ENCODE measurements at regions not wholly inside any gene's neighbourhood (a gene's known extent, or its start where the extent isn't known, plus 50 kb on each side); places are given as distances from the start of the nearest gene placed in this dataset.
"Not testable (repeated sequence)": the region's sequence is repeated elsewhere in the genome, so short reads cannot be mapped to it uniquely, and the experiment has no call there.

DNA sequence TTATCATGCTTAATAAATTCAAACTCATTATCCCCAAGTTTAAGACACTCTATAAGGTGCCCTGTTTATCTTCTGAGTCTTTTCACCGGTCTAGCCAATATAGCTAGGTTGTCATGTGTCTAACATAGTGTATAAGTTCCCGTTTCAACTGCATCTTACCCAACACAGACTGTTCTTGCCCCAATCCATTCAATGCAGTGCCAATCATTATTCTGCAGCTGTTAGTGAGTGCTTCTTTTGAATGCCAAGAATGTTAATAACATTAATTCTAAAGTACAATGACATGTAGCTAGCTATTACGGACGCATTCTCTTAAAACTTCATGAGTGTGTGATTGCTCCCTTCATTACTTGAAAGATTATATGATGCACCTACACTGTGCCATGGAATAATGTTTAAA is 646.4 kb upstream of the NR2F2 start:
- Mint-ChIP-seq H3K9me3 (no peaks in the 10 kb centered on the region), H3K36me3 (ENCODE audit: low read depth) (no peaks in the 10 kb centered on the region)
- no peak for DNase-seq

GRCh38 chr15:95684693-95685115 is 645.8 kb upstream of the NR2F2 start:
- no peak for DNase-seq
- Mint-ChIP-seq H3K27me3 (peaks cover 6% of the 10 kb centered on the region), H3K36me3 (ENCODE audit: low read depth) (no peaks in the 10 kb centered on the region), H3K27ac (no peak overlapping the region), H3K9me3 (no peaks in the 10 kb centered on the region), H3K4me3 (no peak overlapping the region), H3K4me1 (ENCODE audit: low read depth) (no peaks in the 10 kb centered on the region)

More for the DNA sequence above, 646.4 kb upstream of the NR2F2 start:
- H3K4me1 Mint-ChIP-seq (ENCODE audit: low read depth) = no peaks in the 10 kb centered on the region
- H3K27ac Mint-ChIP-seq = no peak overlapping the region
- H3K27me3 Mint-ChIP-seq = peaks cover 6% of the 10 kb centered on the region
- H3K4me3 Mint-ChIP-seq = no peak overlapping the region

DNA sequence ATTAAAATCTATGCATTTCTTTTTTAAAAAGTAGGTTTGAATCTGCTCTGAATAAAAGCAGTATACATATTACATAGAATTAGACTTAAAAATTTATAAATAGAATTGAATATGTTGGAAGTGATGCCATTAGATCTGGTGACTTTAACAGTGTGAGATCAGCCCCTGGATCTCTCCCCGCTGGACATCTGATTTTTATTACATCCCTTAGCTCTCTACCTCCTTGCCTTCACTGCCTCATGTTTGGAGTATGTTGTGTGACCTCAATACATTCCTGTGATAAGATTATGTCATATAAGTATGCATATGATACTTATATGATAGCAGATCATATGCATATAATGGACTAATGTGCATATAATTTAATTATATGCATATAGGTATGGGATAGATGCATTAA is 643.4 kb upstream of the NR2F2 start:
- no peak overlapping the region for H3K27ac Mint-ChIP-seq
- no peak overlapping the region for H3K4me3 Mint-ChIP-seq
- no peaks in the 10 kb centered on the region for H3K36me3 Mint-ChIP-seq (ENCODE audit: low read depth)
- no peaks in the 10 kb centered on the region for H3K27me3 Mint-ChIP-seq
- H3K9me3 Mint-ChIP-seq = no peaks in the 10 kb centered on the region
- H3K4me1 Mint-ChIP-seq (ENCODE audit: low read depth) = no peaks in the 10 kb centered on the region
- DNase-seq = no peak

DNA sequence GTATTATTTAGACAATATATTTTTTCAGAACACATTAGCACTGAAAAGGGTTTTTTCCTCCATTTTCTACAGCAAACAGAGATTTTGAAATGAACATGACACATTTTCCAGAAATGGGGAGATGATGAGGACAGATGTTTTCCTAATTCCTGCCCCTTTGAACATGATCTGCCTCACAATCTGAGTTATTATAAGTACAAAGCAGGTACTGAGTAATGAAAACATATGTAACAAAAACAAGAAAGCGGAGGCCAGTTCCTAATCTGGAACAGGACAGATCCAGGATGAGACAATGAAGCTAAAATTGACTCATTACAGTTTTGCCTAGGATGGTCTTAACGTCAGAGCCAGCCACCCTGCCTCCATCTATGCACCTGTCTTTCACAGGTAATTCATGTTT is 642.8 kb upstream of the NR2F2 start:
- H3K36me3 Mint-ChIP-seq (ENCODE audit: low read depth) = no peaks in the 10 kb centered on the region
- H3K4me3 Mint-ChIP-seq = no peak overlapping the region
- H3K4me1 Mint-ChIP-seq (ENCODE audit: low read depth) = no peaks in the 10 kb centered on the region
- H3K9me3 Mint-ChIP-seq = peaks cover 4% of the 10 kb centered on the region
- H3K27me3 Mint-ChIP-seq = no peaks in the 10 kb centered on the region
- no peak overlapping the region for H3K27ac Mint-ChIP-seq
- DNase-seq = no peak

- H3K4me3 Mint-ChIP-seq = no peak overlapping the region
- no peak overlapping the region for H3K27ac Mint-ChIP-seq
- peaks cover 26% of the 10 kb centered on the region for H3K9me3 Mint-ChIP-seq
- H3K36me3 Mint-ChIP-seq (ENCODE audit: low read depth) = no peaks in the 10 kb centered on the region
- H3K27me3 Mint-ChIP-seq = no peaks in the 10 kb centered on the region
- no peaks in the 10 kb centered on the region for H3K4me1 Mint-ChIP-seq (ENCODE audit: low read depth)
- no peak for DNase-seq
Observed at GRCh38 chr15:95690631-95691340, 639.7 kb upstream of the NR2F2 start.

- DNase-seq = no peak
- H3K27ac Mint-ChIP-seq = no peak overlapping the region
- H3K36me3 Mint-ChIP-seq (ENCODE audit: low read depth) = no peaks in the 10 kb centered on the region
- H3K9me3 Mint-ChIP-seq = peaks cover 29% of the 10 kb centered on the region
- H3K4me3 Mint-ChIP-seq = no peak overlapping the region
- H3K4me1 Mint-ChIP-seq (ENCODE audit: low read depth) = no peaks in the 10 kb centered on the region
- peaks cover 6% of the 10 kb centered on the region for H3K27me3 Mint-ChIP-seq
Observed at GRCh38 chr15:95693917-95694316, 636.6 kb upstream of the NR2F2 start.

DNA sequence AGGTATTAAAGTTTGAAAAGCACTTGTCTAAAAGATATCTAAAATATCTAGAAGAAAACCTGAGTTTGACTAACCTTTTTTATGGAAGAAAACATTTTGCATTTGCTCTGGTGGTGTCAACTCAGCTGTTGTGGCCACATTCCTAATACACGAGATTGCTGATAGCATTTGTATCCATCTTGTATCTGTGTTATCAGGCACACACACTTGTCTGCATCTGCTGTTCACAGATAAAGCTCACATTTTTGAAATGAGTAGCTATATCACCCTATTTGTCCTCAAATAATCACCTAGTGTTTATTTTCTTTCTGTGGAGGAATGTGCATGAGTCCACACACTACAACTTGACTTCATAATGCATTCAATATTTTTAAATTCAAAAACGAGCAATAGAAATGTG is 632.3 kb upstream of the NR2F2 start:
- no peak for DNase-seq
- no peaks in the 10 kb centered on the region for H3K4me1 Mint-ChIP-seq (ENCODE audit: low read depth)
- H3K9me3 Mint-ChIP-seq = peaks cover 55% of the 10 kb centered on the region
- no peak overlapping the region for H3K27ac Mint-ChIP-seq
- peaks cover 6% of the 10 kb centered on the region for H3K27me3 Mint-ChIP-seq
- H3K36me3 Mint-ChIP-seq (ENCODE audit: low read depth) = no peaks in the 10 kb centered on the region
- no peak overlapping the region for H3K4me3 Mint-ChIP-seq

DNA sequence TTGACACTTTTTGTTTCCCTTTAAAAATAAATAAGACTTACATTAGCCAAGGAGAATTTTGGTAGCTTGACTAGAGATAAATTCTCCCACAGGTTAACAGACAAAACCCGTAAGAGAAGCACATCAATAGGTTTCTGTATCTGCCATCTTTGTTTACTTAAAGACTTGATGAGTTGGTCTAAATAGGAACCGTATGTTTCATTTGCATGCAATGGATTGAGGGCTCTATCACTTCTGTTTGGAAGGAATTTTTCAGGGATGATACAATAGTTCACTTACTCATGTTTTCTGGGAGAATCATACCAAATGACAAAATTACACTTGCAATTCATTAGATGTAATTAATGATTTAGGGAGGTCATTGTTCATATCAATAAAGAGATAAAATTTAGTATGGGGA is 631.5 kb upstream of the NR2F2 start:
- H3K4me1 Mint-ChIP-seq (ENCODE audit: low read depth) = no peaks in the 10 kb centered on the region
- no peak overlapping the region for H3K4me3 Mint-ChIP-seq
- no peak overlapping the region for H3K27ac Mint-ChIP-seq
- DNase-seq = no peak
- peaks cover 6% of the 10 kb centered on the region for H3K27me3 Mint-ChIP-seq
- no peaks in the 10 kb centered on the region for H3K36me3 Mint-ChIP-seq (ENCODE audit: low read depth)
- peaks cover 49% of the 10 kb centered on the region for H3K9me3 Mint-ChIP-seq

DNA sequence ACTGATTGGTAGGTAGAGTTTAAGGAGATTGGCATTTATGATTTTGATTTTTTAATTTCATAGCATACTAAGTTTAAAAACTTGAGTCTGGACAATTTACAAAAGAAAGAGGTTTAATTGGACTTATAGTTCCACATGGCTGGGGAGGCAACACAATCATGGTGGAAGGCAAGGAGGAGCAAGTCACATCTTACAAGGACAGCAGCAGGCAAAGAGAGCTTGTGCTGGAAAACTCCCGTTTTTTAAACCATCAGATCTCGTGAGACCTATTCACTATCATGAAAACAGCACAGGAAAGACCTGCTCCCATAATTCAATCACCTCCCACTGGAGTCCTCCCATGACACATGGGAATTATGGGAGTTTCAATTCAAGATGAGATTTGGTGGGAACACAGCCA is 630.9 kb upstream of the NR2F2 start:
- H3K27me3 Mint-ChIP-seq = peaks cover 6% of the 10 kb centered on the region
- no peaks in the 10 kb centered on the region for H3K4me1 Mint-ChIP-seq (ENCODE audit: low read depth)
- DNase-seq = no peak
- H3K27ac Mint-ChIP-seq = no peak overlapping the region
- H3K4me3 Mint-ChIP-seq = no peak overlapping the region
- H3K36me3 Mint-ChIP-seq (ENCODE audit: low read depth) = no peaks in the 10 kb centered on the region
- H3K9me3 Mint-ChIP-seq = peaks cover 43% of the 10 kb centered on the region

DNA sequence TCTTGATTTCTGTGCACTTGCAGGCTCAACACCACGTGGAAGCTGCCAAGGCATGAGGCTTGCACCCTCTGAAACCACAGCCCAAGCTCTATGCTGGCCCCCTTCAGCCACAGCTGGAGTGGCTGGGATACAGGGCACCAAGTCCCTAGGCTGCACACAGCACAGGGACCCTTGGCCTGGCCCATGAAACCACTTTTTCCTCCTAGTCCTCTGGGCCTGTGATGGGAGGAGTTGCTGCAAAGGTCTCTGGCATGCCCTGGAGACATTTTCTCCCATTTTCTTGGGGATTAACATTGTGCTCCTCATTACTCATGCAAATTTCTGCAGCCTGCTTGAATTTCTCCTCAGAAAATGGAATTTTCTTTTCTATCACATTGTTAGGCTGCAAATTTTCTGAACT is 629.8 kb upstream of the NR2F2 start:
- not testable (repeated sequence) for H3K36me3 Mint-ChIP-seq (ENCODE audit: low read depth); H3K27me3 Mint-ChIP-seq; DNase-seq; H3K4me1 Mint-ChIP-seq (ENCODE audit: low read depth); H3K27ac Mint-ChIP-seq; H3K4me3 Mint-ChIP-seq
- peaks cover 35% of the 10 kb centered on the region for H3K9me3 Mint-ChIP-seq

DNA sequence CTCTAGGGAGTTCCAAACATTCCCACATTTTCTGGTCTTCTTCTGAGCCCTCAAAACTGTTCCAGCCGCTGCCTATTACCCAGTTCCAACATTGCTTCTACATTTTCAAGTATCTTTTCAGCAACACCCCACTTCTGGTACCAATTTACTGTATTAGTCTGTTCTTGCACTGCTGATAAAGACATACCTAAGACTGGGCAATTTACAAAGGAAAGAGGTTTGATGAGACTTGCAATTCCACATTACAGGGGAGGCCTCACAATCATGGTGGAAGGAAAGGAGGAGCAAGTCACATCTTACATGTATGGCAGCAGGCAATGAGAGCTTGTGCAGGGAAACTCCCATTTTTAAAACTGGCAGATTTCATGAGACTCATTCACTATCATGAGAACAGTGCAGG is 629.1 kb upstream of the NR2F2 start:
- Mint-ChIP-seq H3K27ac (no peak overlapping the region), H3K27me3 (peaks cover 6% of the 10 kb centered on the region), H3K4me3 (no peak overlapping the region), H3K9me3 (peaks cover 35% of the 10 kb centered on the region), H3K36me3 (ENCODE audit: low read depth) (no peaks in the 10 kb centered on the region), H3K4me1 (ENCODE audit: low read depth) (no peaks in the 10 kb centered on the region)
- DNase-seq = no peak

DNA sequence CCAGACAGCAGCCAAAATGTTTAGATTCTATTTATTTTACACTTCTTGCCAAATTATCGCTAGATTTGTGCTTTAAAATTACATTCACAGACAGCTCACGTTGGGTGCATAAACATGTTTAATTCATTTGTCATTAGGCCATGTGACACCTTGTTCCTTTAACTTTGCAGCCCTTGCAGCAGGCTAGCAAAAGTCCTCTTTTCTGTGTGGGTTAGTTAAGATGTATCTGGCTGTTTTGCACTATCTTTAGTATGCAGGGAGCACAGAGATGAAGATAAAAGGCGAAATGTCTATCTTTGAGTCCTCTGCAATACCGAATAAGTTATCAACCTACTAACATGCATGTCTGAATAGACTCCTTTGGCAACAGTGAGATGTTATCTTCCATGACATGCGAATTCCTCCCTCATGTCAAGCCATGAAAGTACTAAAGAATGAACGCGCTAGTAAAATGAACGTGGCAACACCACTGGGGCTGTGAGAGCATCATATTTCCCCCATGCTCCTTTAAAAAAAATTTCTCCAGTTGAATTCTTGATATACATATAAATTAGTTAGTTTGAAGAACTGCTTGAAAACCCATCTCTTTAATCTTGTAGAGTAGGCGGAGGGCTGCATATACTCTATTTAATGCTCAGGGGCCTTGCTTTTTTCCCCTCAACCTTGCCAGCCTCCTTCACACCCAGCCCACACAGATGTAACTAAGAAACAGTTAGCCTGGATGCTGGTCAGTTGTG is 620.4 kb upstream of the NR2F2 start:
- H3K27me3 Mint-ChIP-seq = no peaks in the 10 kb centered on the region
- no peak overlapping the region for H3K4me3 Mint-ChIP-seq
- H3K9me3 Mint-ChIP-seq = no peaks in the 10 kb centered on the region
- no peak overlapping the region for H3K27ac Mint-ChIP-seq
- H3K36me3 Mint-ChIP-seq (ENCODE audit: low read depth) = no peaks in the 10 kb centered on the region
- H3K4me1 Mint-ChIP-seq (ENCODE audit: low read depth) = no peaks in the 10 kb centered on the region
- no peak for DNase-seq

DNA sequence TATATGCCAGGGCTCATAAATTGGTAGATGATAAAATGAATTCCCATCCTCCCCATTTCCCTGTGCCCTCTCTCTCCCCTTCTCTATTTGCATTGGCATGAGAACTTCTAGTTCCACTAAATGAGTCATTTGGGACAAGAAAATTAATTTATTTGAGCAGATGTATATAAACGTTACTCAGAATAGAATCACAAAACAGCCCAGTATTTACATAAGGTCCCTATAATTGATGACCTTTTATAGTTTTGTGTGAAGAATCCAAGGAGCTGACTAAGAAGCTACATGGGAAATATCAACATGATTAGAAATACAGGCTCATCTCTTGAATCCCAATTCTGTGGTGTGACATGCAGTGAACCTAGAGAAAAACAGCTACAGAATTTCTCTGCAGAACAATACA is 617.7 kb upstream of the NR2F2 start:
- H3K27ac Mint-ChIP-seq = no peak overlapping the region
- no peaks in the 10 kb centered on the region for H3K27me3 Mint-ChIP-seq
- H3K9me3 Mint-ChIP-seq = no peaks in the 10 kb centered on the region
- no peaks in the 10 kb centered on the region for H3K36me3 Mint-ChIP-seq (ENCODE audit: low read depth)
- H3K4me1 Mint-ChIP-seq (ENCODE audit: low read depth) = peaks cover 7% of the 10 kb centered on the region
- DNase-seq = no peak
- H3K4me3 Mint-ChIP-seq = no peak overlapping the region

GRCh38 chr15:95713324-95713723 is 617.2 kb upstream of the NR2F2 start:
- H3K9me3 Mint-ChIP-seq = no peaks in the 10 kb centered on the region
- H3K36me3 Mint-ChIP-seq (ENCODE audit: low read depth) = no peaks in the 10 kb centered on the region
- H3K27me3 Mint-ChIP-seq = no peaks in the 10 kb centered on the region
- H3K4me1 Mint-ChIP-seq (ENCODE audit: low read depth) = peaks cover 7% of the 10 kb centered on the region
- H3K27ac Mint-ChIP-seq = no peak overlapping the region
- no peak for DNase-seq
- no peak overlapping the region for H3K4me3 Mint-ChIP-seq

DNA sequence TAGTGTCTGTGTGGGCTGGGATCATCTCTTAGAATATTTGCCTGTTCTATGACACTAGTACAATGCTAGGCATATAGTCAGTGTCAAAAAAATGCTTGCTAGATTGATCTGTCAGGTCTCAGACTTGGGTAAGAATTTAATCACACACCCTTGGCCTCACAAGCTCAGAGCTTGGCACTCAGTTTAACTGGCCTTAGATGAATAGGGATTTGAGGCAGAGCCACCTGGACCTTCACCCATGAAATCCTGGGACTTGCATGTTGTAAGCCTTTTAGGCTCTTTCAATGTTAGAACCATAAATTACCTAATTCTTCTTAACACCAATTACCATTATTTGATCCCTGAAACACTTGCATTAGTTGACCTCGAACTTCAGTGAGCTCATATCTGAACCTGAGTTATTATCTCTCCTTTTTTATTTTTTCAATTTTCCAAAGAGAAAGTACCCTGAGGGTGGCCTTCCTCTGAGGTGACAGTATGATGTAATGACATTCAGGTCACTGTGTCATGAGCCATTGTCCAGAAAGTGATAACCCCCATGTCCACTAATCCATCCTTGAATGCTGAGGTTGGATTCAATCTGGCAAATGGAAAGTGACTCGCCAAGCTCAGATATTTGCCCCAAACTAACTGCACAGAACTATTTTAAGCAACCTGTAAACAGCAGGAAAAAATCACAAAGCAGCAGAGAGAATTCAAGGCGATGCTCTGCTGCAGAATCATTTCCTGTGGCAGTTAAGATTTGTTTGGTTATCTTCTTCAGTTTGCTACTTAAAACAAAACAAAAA is 615.2 kb upstream of the NR2F2 start:
- H3K4me1 Mint-ChIP-seq (ENCODE audit: low read depth) = peaks cover 7% of the 10 kb centered on the region
- no peak for DNase-seq
- no peaks in the 10 kb centered on the region for H3K27me3 Mint-ChIP-seq
- H3K27ac Mint-ChIP-seq = no peak overlapping the region
- H3K36me3 Mint-ChIP-seq (ENCODE audit: low read depth) = no peaks in the 10 kb centered on the region
- H3K9me3 Mint-ChIP-seq = no peaks in the 10 kb centered on the region
- no peak overlapping the region for H3K4me3 Mint-ChIP-seq
